ENCODE measurements at regions not wholly inside any gene's neighbourhood (a gene's known extent, or its start where the extent isn't known, plus 50 kb on each side); places are given as distances from the start of the nearest gene placed in this dataset.

- WGBS, 3 donors = 50 to 67% (median 58%) methylated on average over 3 of the region's 3 CpGs
- Histone ChIP-seq H3K27ac (no peak overlapping the region), H3K36me3 (ENCODE audit: insufficient read depth in 1 of 2, low read depth in 1 of 2) (no peaks in the 10 kb centered on the region), H3K27me3 (ENCODE audit: insufficient read depth in 3 of 3, low read length in 2 of 3) (no peaks in the 10 kb centered on the region), H3K4me1 (peaks cover 15% of the 10 kb centered on the region), H3K9me3 (no peaks in the 10 kb centered on the region), H3K4me3 (no peak overlapping the region)
- ATAC-seq = no peak
- intact Hi-C loops (cut with DNase I) = loop anchor here in 1 of 2 donors (10.0 kb wide), 1 partner anchor 234 kb away; no protein-coding TSS in a partner anchor
- no peak for DNase-seq
- TF ChIP-seq, protein P1, sequence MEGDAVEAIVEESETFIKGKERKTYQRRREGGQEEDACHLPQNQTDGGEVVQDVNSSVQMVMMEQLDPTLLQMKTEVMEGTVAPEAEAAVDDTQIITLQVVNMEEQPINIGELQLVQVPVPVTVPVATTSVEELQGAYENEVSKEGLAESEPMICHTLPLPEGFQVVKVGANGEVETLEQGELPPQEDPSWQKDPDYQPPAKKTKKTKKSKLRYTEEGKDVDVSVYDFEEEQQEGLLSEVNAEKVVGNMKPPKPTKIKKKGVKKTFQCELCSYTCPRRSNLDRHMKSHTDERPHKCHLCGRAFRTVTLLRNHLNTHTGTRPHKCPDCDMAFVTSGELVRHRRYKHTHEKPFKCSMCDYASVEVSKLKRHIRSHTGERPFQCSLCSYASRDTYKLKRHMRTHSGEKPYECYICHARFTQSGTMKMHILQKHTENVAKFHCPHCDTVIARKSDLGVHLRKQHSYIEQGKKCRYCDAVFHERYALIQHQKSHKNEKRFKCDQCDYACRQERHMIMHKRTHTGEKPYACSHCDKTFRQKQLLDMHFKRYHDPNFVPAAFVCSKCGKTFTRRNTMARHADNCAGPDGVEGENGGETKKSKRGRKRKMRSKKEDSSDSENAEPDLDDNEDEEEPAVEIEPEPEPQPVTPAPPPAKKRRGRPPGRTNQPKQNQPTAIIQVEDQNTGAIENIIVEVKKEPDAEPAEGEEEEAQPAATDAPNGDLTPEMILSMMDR (IDR thresholded peaks at IDR 0.05) = no peak
Observed at GRCh38 chr9:13450723-13451122, 171.2 kb upstream of the MPDZ start.

- ATAC-seq = no peak
- intact Hi-C loops (cut with DNase I) = loop anchor here in 1 of 2 donors (10.0 kb wide), 1 partner anchor 106 kb away; no protein-coding TSS in a partner anchor
- TF ChIP-seq, protein P1 (IDR thresholded peaks at IDR 0.05) = no peak
- no peak overlapping the region for H3K27ac ChIP-seq
- DNase-seq = no peak
- H3K27me3 ChIP-seq (ENCODE audit: insufficient read depth in 3 of 3, low read length in 2 of 3) = no peaks in the 10 kb centered on the region
- no peaks in the 10 kb centered on the region for H3K36me3 ChIP-seq (ENCODE audit: insufficient read depth in 1 of 2, low read depth in 1 of 2)
- H3K4me3 ChIP-seq = peak overlapping the region; percentile 24
- no peaks in the 10 kb centered on the region for H3K9me3 ChIP-seq
- peaks cover 23% of the 10 kb centered on the region for H3K4me1 ChIP-seq
- WGBS, 3 donors = 82 to 86% (median 85%) methylated on average over 2 of the region's 2 CpGs
Observed at GRCh38 chr9:13448482-13448881, 169.0 kb upstream of the MPDZ start.

- DNase-seq (no peak), ATAC-seq (no peak)
- TF ChIP-seq, protein P1 (IDR thresholded peaks at IDR 0.05) = no peak
- 6 to 12% (median 10%) methylated on average over 3 of the region's 3 CpGs for WGBS, 3 donors
- intact Hi-C loops (cut with DNase I) = loop anchor here in 1 of 2 donors (10.0 kb wide), 1 partner anchor 107 kb away; no protein-coding TSS in a partner anchor
- Histone ChIP-seq H3K36me3 (ENCODE audit: insufficient read depth in 1 of 2, low read depth in 1 of 2) (no peaks in the 10 kb centered on the region), H3K4me1 (peaks cover 23% of the 10 kb centered on the region), H3K27ac (peak overlapping the region; percentile 7), H3K27me3 (ENCODE audit: insufficient read depth in 3 of 3, low read length in 2 of 3) (no peaks in the 10 kb centered on the region), H3K4me3 (peak overlapping the region; percentile 24), H3K9me3 (no peaks in the 10 kb centered on the region)
Observed at GRCh38 chr9:13447843-13448422, 168.4 kb upstream of the MPDZ start.

- H3K4me3 ChIP-seq = peak overlapping the region; percentile 24
- DNase-seq (no peak), ATAC-seq (no peak)
- intact Hi-C loops (cut with DNase I) = loop anchor here in 1 of 2 donors (10.0 kb wide), 1 partner anchor 108 kb away; no protein-coding TSS in a partner anchor
- no peak overlapping the region for H3K27ac ChIP-seq
- TF ChIP-seq, protein P1 (IDR thresholded peaks at IDR 0.05) = peak; percentile 31
- WGBS, 3 donors = 25 to 28% (median 26%) methylated on average over 5 of the region's 5 CpGs
- peaks cover 23% of the 10 kb centered on the region for H3K4me1 ChIP-seq
- H3K27me3 ChIP-seq (ENCODE audit: insufficient read depth in 3 of 3, low read length in 2 of 3) = no peaks in the 10 kb centered on the region
- H3K9me3 ChIP-seq = no peaks in the 10 kb centered on the region
- H3K36me3 ChIP-seq (ENCODE audit: insufficient read depth in 1 of 2, low read depth in 1 of 2) = no peaks in the 10 kb centered on the region
Observed at GRCh38 chr9:13446938-13447842, 167.7 kb upstream of the MPDZ start.
